PC-9 (cell line): ENCODE measurements at regions not wholly inside any gene's neighbourhood (a gene's known extent, or its start where the extent isn't known, plus 50 kb on each side); places are given as distances from the start of the nearest gene placed in this dataset.

Experiments
- CTCF ChIP-seq: fragments of 200-600 bp; sonication (generic); conservative IDR thresholded peaks from 2 replicates; pipeline ENCODE4 v1.6.1; 2017; ENCODE audit warnings: mixed run types, antibody characterized with exemption, mild to moderate bottlenecking, moderate library complexity
- EZH2 ChIP-seq: fragments of 200-600 bp; sonication (generic); IDR thresholded peaks from 2 replicates; pipeline ENCODE4 v1.8.0; 2017; ENCODE audit warnings: antibody characterized with exemption, low read depth

GRCh38 chr7:19465861-19466260, 243.0 kb downstream of the POLR1F start:
- TF ChIP-seq CTCF (no peak), EZH2 (no peak)
